HEK293T (cell line): ENCODE measurements at regions not wholly inside any gene's neighbourhood (a gene's known extent, or its start where the extent isn't known, plus 50 kb on each side); places are given as distances from the start of the nearest gene placed in this dataset.

Experiments
- ARNT ChIP-seq: fragments of 450-650 bp; IDR thresholded peaks from 2 replicates; pipeline ENCODE4 v1.6.1; 2017; ENCODE audit warnings: mild to moderate bottlenecking
- BHLHE40 ChIP-seq: fragments of 450-650 bp; IDR thresholded peaks from 2 replicates; pipeline ENCODE4 v1.6.1; 2016; ENCODE audit warnings: mild to moderate bottlenecking, moderate library complexity, borderline replicate concordance
- CTBP1 ChIP-seq: fragments of 450-650 bp; IDR thresholded peaks from 2 replicates; pipeline ENCODE4 v1.6.1; 2016; ENCODE audit warnings: borderline replicate concordance
- FOXA1 ChIP-seq: fragments of 450-650 bp; IDR thresholded peaks from 2 replicates; pipeline ENCODE4 v1.6.1; 2016; ENCODE audit warnings: mild to moderate bottlenecking
- FOXK2 ChIP-seq: fragments of 450-650 bp; IDR thresholded peaks from 2 replicates; pipeline ENCODE4 v1.6.1; 2016; ENCODE audit warnings: mild to moderate bottlenecking
- FOXM1 ChIP-seq: fragments of 450-650 bp; IDR thresholded peaks from 2 replicates; pipeline ENCODE4 v1.6.1; 2017; ENCODE audit warnings: mild to moderate bottlenecking, borderline replicate concordance
- HDGF ChIP-seq: fragments of 450-650 bp; IDR thresholded peaks from 2 replicates; pipeline ENCODE4 v1.6.1; 2017; ENCODE audit warnings: antibody characterized with exemption, borderline replicate concordance
- LEF1 ChIP-seq: fragments of 450-650 bp; IDR thresholded peaks from 2 replicates; pipeline ENCODE4 v1.6.1; 2017; ENCODE audit warnings: mild to moderate bottlenecking, borderline replicate concordance
- NFRKB ChIP-seq: fragments of 450-650 bp; IDR thresholded peaks from 2 replicates; pipeline ENCODE4 v1.6.1; 2016; ENCODE audit warnings: mild to moderate bottlenecking, moderate library complexity
- SP1 ChIP-seq: fragments of 450-650 bp; IDR thresholded peaks from 2 replicates; pipeline ENCODE4 v1.6.1; 2017
- SUZ12 ChIP-seq: fragments of 450-650 bp; IDR thresholded peaks from 2 replicates; pipeline ENCODE4 v1.6.1; 2016; ENCODE audit warnings: mild to moderate bottlenecking
- TARDBP ChIP-seq: fragments of 450-650 bp; IDR thresholded peaks from 2 replicates; pipeline ENCODE4 v1.6.1; 2016
- ZNF384 ChIP-seq: fragments of 450-650 bp; IDR thresholded peaks from 2 replicates; pipeline ENCODE4 v1.6.1; 2016
- TF ChIP-seq, protein P1 (sequence below): fragments of 450-650 bp; IDR thresholded peaks from 2 replicates; pipeline ENCODE4 v1.6.1; 2016

DNA sequence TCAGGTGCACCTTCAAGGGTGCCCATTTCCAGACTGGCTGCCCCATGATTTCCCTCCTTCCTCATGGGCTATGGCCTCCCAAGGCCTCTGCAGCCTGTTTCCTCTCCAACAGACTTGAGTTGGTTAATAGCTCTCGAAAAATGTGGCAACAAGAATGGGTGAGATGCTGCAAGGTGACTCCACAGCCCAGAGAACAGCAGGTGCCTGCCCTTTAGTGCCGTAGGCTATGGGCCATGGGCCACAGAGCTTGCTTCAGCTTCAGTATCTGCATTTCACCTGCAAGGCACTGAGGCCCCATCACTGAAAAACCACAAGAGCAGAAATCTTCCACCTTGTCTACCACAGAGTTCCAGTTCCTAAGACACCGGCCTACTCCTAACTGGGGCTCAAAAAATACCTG lies 122.0 kb downstream of the ETS2 start:
- TF ChIP-seq FOXK2, result no peak
- no peak for TF ChIP-seq NFRKB
- TF ChIP-seq FOXM1, result no peak
- no peak for TF ChIP-seq BHLHE40
- TF ChIP-seq HDGF, result no peak
- TF ChIP-seq SP1, result no peak
- TF ChIP-seq, protein P1, sequence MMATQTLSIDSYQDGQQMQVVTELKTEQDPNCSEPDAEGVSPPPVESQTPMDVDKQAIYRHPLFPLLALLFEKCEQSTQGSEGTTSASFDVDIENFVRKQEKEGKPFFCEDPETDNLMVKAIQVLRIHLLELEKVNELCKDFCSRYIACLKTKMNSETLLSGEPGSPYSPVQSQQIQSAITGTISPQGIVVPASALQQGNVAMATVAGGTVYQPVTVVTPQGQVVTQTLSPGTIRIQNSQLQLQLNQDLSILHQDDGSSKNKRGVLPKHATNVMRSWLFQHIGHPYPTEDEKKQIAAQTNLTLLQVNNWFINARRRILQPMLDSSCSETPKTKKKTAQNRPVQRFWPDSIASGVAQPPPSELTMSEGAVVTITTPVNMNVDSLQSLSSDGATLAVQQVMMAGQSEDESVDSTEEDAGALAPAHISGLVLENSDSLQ, result no peak
- no peak for TF ChIP-seq TARDBP
- TF ChIP-seq FOXA1, result no peak
- TF ChIP-seq LEF1, result no peak
- no peak for TF ChIP-seq ARNT
- no peak for TF ChIP-seq SUZ12
- no peak for TF ChIP-seq CTBP1
- no peak for TF ChIP-seq ZNF384
